Upper lobe of left lung (tissue), 4 donors: ENCODE measurements at regions not wholly inside any gene's neighbourhood (a gene's known extent, or its start where the extent isn't known, plus 50 kb on each side); places are given as distances from the start of the nearest gene placed in this dataset.

Experiments used
- POLR2A ChIP-seq, 4 donors: fragments of 450-650 bp; IDR thresholded peaks; one replicate each; pipeline ENCODE4 v1.5.1; 2016 to 2017; ENCODE audit warnings: antibody characterized with exemption in 4 of 4, mild to moderate bottlenecking in 2 of 4
- TF ChIP-seq, protein P1 (sequence below), 6 experiments: fragments of 450-650 bp in 4 of 6; fragments of 200-600 bp in 2 of 6; sonication (generic) in 2 of 6; IDR thresholded peaks; one replicate each; pipeline ENCODE4 v1.5.1; 2016 to 2019; ENCODE audit warnings: antibody characterized with exemption in 6 of 6

DNA sequence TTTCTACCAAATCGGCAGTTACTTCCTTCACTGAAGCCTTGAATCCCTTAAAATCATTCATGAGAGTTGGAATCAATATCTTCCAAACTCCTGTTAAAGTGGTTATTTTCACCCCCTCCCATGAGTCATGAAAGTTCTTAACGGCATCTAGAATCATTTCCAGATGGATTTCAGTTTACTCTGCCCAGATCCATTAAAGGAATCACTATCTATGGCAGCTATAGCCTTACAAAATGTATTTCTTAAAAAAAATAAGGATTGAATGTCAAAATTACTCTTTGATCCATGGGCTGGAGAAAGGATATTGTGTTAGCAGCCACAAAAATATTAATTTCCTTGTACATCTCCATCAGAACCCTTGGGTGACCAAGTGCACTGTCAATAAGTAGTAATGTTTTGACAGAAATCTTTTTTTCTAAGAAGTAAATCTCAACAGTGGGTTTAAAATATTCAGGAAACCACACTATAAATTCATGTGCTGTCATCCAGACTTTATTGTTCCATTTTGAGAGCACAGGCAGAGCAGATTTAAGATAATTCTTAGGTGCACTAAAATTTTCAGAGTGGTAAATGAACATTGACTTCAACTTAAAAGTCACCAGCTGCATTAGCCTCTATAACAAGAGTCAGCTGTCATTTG is 767.7 kb downstream of the DTWD2 start:
- TF ChIP-seq, protein P1, sequence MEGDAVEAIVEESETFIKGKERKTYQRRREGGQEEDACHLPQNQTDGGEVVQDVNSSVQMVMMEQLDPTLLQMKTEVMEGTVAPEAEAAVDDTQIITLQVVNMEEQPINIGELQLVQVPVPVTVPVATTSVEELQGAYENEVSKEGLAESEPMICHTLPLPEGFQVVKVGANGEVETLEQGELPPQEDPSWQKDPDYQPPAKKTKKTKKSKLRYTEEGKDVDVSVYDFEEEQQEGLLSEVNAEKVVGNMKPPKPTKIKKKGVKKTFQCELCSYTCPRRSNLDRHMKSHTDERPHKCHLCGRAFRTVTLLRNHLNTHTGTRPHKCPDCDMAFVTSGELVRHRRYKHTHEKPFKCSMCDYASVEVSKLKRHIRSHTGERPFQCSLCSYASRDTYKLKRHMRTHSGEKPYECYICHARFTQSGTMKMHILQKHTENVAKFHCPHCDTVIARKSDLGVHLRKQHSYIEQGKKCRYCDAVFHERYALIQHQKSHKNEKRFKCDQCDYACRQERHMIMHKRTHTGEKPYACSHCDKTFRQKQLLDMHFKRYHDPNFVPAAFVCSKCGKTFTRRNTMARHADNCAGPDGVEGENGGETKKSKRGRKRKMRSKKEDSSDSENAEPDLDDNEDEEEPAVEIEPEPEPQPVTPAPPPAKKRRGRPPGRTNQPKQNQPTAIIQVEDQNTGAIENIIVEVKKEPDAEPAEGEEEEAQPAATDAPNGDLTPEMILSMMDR (IDR thresholded peaks at IDR 0.05): no peak
- no peak for TF ChIP-seq POLR2A (IDR thresholded peaks at IDR 0.05)
